ENCODE measurements at regions not wholly inside any gene's neighbourhood (a gene's known extent, or its start where the extent isn't known, plus 50 kb on each side); places are given as distances from the start of the nearest gene placed in this dataset.
"Not testable (repeated sequence)": the region's sequence is repeated elsewhere in the genome, so short reads cannot be mapped to it uniquely, and the experiment has no call there.

DNA sequence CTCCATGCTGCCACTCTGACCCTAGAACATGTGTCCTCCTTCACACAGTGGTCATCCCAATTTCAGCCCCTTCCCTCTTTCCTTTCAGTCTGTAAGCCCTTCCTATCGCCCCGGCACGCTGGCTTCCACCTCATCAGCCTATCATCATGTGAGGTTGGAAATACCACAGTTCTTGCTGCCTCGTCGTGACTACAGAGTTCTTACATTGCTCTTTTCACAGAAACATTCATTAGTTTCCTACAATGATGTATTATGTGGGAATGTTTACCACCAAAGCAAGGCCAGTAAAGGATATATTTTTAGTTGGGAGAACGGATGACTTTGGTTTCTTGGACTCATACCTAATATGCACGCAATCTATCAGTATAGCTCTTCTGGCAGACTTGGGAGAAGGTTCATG lies 169.5 kb upstream of the BOD1L1 start:
- DNase-seq (ENCODE audit: low spot score), result no peak
- no peak for TF ChIP-seq CTCF (IDR thresholded peaks at IDR 0.05; ENCODE audit: extremely low read depth, insufficient read depth, missing control alignments)
- in situ Hi-C loops (cut with MboI; ENCODE audit: low pct_unique_long_range_greater_than_20kb, low sequenced_read_pairs, unreplicated experiment), result no loop called here

GRCh38 chr4:13815231-13815630 lies 187.7 kb upstream of the BOD1L1 start:
- in situ Hi-C loops (cut with MboI; ENCODE audit: low pct_unique_long_range_greater_than_20kb, low sequenced_read_pairs, unreplicated experiment), result no loop called here
- no peak for DNase-seq (ENCODE audit: low spot score)
- no peak for TF ChIP-seq CTCF (IDR thresholded peaks at IDR 0.05; ENCODE audit: extremely low read depth, insufficient read depth, missing control alignments)

- DNase-seq (ENCODE audit: low spot score), result no peak
- TF ChIP-seq CTCF (IDR thresholded peaks at IDR 0.05; ENCODE audit: extremely low read depth, insufficient read depth, missing control alignments), result no peak
- in situ Hi-C loops (cut with MboI; ENCODE audit: low pct_unique_long_range_greater_than_20kb, low sequenced_read_pairs, unreplicated experiment), result no loop called here
Observed at GRCh38 chr4:13816472-13816871, 188.9 kb upstream of the BOD1L1 start.

- TF ChIP-seq CTCF (IDR thresholded peaks at IDR 0.05; ENCODE audit: extremely low read depth, insufficient read depth, missing control alignments), result no peak
- in situ Hi-C loops (cut with MboI; ENCODE audit: low pct_unique_long_range_greater_than_20kb, low sequenced_read_pairs, unreplicated experiment), result no loop called here
- no peak for DNase-seq (ENCODE audit: low spot score)
Observed at GRCh38 chr4:13821522-13821921, 194.0 kb upstream of the BOD1L1 start.

DNA sequence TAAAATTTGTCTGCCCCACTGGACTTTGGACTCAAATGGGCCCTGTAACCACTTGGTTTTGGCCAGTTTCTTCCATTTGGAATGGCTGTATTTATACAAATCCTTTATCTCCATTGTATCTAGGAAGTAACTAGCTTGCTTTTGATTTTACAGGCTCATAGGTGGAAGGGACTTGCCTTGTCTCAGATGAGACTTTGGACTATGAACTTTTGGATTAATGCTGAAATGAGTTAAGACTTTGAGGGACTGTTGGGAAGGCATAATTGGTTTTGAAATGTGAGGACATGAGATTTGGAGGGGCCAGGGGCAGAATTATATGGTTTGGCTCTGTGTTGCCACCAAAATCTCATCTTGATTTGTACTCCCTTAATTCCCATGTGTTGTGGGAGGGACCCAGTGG lies 198.3 kb upstream of the BOD1L1 start:
- in situ Hi-C loops (cut with MboI; ENCODE audit: low pct_unique_long_range_greater_than_20kb, low sequenced_read_pairs, unreplicated experiment); DNase-seq (ENCODE audit: low spot score): not testable (repeated sequence)

DNA sequence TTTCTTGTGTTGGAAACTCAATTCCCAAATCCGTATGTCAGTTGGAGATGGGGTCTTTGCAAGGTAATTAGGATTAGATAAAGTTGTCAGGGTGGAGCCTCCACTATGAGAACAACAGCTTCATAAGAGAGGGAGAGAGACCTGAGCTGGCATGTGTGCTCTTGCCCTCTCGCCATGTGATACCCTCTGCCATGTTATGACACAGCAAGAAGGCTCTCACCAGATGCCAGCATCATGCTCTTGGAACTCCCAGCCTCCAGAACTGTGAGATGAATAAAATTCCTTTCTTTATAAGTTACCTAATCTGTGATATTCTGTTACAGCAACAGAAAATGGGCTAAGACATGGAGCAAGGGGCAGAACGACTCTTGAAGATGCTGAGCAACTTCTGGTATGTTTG lies 201.9 kb upstream of the BOD1L1 start:
- in situ Hi-C loops (cut with MboI; ENCODE audit: low pct_unique_long_range_greater_than_20kb, low sequenced_read_pairs, unreplicated experiment), result no loop called here
- no peak for TF ChIP-seq CTCF (IDR thresholded peaks at IDR 0.05; ENCODE audit: extremely low read depth, insufficient read depth, missing control alignments)
- DNase-seq (ENCODE audit: low spot score), result no peak

DNA sequence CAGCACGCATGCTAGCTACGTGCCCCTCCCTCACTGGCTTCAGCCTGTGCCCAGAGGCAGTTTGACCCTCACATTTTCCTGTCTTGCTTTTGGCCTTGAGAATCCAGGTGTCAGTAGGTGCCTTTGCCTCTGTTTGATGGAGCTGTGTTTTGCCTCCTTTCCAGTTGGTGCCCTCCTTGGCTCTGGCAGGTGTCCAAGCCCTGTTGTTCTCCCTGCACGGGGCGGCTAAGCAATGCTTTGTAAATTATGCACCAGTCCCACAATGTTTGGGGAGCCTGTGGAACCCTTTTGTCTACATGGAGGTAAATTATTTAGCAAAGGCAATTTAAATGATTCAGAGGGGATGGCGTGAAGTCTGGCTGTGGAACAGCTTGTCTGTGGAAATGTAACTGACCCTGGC lies 202.9 kb upstream of the BOD1L1 start:
- DNase-seq (ENCODE audit: low spot score), result no peak
- in situ Hi-C loops (cut with MboI; ENCODE audit: low pct_unique_long_range_greater_than_20kb, low sequenced_read_pairs, unreplicated experiment), result no loop called here
- TF ChIP-seq CTCF (IDR thresholded peaks at IDR 0.05; ENCODE audit: extremely low read depth, insufficient read depth, missing control alignments), result no peak
